Upper lobe of left lung (tissue), 6 donors: ENCODE measurements at regions not wholly inside any gene's neighbourhood (a gene's known extent, or its start where the extent isn't known, plus 50 kb on each side); places are given as distances from the start of the nearest gene placed in this dataset.

Experiments used
- ATAC-seq, 2 donors: fragments of 200-7000 bp; cut with Tn5 transposase; one replicate each; pipeline ENCODE4 v1.9.1; 2022; ENCODE audit warnings: mild to moderate bottlenecking in 2 of 2, moderate library complexity in 2 of 2; ENCODE audit not compliant: low FRiP score in 2 of 2
- DNase-seq, 2 donors: peaks; one replicate each; pipeline ENCODE4 v3.0.0-alpha.2; 2019 to 2020
- H3K27ac ChIP-seq, 4 donors: fragments of 200-600 bp; sonication (generic); one replicate each; pipeline ENCODE4 v1.5.1; 2016 to 2019
- H3K27me3 ChIP-seq, 4 donors: fragments of 200-600 bp; sonication (generic); one replicate each; pipeline ENCODE4 v1.5.1; 2017 to 2019
- H3K36me3 ChIP-seq, 4 donors: fragments of 200-600 bp; sonication (generic); one replicate each; pipeline ENCODE4 v1.5.1; 2016 to 2019
- H3K4me1 ChIP-seq, 4 donors: fragments of 200-600 bp; sonication (generic); one replicate each; pipeline ENCODE4 v1.5.1; 2018 to 2019
- H3K4me3 ChIP-seq, 4 donors: fragments of 200-600 bp; sonication (generic); one replicate each; pipeline ENCODE4 v1.5.1; 2017 to 2019; ENCODE audit warnings: mild to moderate bottlenecking in 2 of 4, moderate library complexity in 1 of 4
- H3K9me3 ChIP-seq, 4 donors: fragments of 200-600 bp; sonication (generic); one replicate each; pipeline ENCODE4 v1.5.1; 2018 to 2019
- EP300 ChIP-seq, 4 donors: sonication (generic); formaldehyde crosslinking; IDR thresholded peaks; one replicate each; pipeline ENCODE4 v1.5.1; 2017; ENCODE audit warnings: antibody characterized with exemption in 4 of 4, control low read depth in 2 of 4
- POLR2A ChIP-seq, 4 donors: fragments of 450-650 bp; IDR thresholded peaks; one replicate each; pipeline ENCODE4 v1.5.1; 2016 to 2017; ENCODE audit warnings: antibody characterized with exemption in 4 of 4, mild to moderate bottlenecking in 2 of 4
- POLR2AphosphoS5 ChIP-seq, 2 donors: sonication (generic); formaldehyde crosslinking; IDR thresholded peaks; one replicate each; pipeline ENCODE4 v1.5.1; 2017; ENCODE audit warnings: antibody characterized with exemption in 2 of 2
- WGBS, 2 donors: methylation state at CpG; one replicate each; pipeline ENCODE4 v1.1.5; 2017 to 2018; 5-methylcytosine and 5-hydroxymethylcytosine counted together
- TF ChIP-seq, protein P1 (sequence below), 6 experiments: fragments of 450-650 bp in 4 of 6; fragments of 200-600 bp in 2 of 6; sonication (generic) in 2 of 6; IDR thresholded peaks; one replicate each; pipeline ENCODE4 v1.5.1; 2016 to 2019; ENCODE audit warnings: antibody characterized with exemption in 6 of 6
- donor health status: DM: no; HTN: no; CAD: no; lungs with moderate emphysema.
- donor health status: DM: no; HTN: yes; CAD: no; lungs with severe emphysema.

DNA sequence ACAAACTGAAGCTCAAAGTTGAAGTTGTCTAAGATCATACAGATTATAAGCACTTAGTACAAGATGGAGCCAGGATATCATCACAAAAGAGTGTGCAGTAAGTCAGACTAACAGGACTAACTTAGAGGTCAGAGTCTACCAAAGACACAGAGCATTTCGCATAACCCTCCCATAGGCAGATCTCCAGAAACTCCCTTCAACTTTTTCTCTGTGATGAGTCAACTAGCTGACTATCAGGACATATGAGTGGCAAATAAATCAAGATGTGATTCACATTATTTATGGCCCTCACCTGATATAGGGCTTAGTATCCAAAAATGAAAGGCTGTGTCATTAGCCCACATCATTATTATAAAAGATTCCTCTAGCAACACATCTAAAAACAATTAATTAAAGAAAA lies 484.6 kb downstream of the GALC start:
- H3K27ac ChIP-seq: no peak overlapping the region
- 92 to 96% methylated on average over 1 of the region's 1 CpG for WGBS, 2 donors
- H3K4me3 ChIP-seq: no peak overlapping the region
- no peaks in the 10 kb centered on the region for H3K4me1 ChIP-seq
- TF ChIP-seq POLR2A (IDR thresholded peaks at IDR 0.05) (no peak), EP300 (IDR thresholded peaks at IDR 0.05) (no peak), POLR2AphosphoS5 (IDR thresholded peaks at IDR 0.05) (no peak)
- TF ChIP-seq, protein P1, sequence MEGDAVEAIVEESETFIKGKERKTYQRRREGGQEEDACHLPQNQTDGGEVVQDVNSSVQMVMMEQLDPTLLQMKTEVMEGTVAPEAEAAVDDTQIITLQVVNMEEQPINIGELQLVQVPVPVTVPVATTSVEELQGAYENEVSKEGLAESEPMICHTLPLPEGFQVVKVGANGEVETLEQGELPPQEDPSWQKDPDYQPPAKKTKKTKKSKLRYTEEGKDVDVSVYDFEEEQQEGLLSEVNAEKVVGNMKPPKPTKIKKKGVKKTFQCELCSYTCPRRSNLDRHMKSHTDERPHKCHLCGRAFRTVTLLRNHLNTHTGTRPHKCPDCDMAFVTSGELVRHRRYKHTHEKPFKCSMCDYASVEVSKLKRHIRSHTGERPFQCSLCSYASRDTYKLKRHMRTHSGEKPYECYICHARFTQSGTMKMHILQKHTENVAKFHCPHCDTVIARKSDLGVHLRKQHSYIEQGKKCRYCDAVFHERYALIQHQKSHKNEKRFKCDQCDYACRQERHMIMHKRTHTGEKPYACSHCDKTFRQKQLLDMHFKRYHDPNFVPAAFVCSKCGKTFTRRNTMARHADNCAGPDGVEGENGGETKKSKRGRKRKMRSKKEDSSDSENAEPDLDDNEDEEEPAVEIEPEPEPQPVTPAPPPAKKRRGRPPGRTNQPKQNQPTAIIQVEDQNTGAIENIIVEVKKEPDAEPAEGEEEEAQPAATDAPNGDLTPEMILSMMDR (IDR thresholded peaks at IDR 0.05): no peak
- no peaks in the 10 kb centered on the region for H3K36me3 ChIP-seq
- H3K9me3 ChIP-seq: no peaks in the 10 kb centered on the region
- no peaks in the 10 kb centered on the region for H3K27me3 ChIP-seq
- ATAC-seq: no peak
- DNase-seq: no peak

DNA sequence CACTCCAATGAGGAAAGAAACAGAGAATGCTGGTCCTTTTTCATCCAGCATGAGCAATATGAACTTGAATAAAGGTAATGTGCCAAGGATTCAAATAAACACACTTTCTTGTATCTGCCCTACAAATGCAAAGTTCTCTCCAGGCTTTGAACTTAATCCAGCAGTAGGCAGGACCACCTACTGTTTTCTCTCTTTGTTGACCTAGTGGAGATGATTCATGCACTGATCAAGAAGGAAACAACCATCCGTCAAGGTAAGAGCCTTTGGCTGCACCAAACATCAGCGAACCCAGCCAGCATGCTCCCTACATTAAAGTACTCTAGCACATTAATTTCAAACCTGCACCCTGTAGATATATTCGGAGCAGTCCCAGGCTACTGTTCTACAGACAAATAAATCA lies 489.3 kb downstream of the GALC start:
- DNase-seq (no peak), ATAC-seq (no peak)
- no peak overlapping the region for H3K27ac ChIP-seq
- H3K36me3 ChIP-seq: no peaks in the 10 kb centered on the region
- WGBS, 2 donors: 66 to 77% methylated on average over 3 of the region's 3 CpGs
- H3K4me1 ChIP-seq: no peaks in the 10 kb centered on the region
- no peaks in the 10 kb centered on the region for H3K27me3 ChIP-seq
- H3K9me3 ChIP-seq: no peaks in the 10 kb centered on the region
- no peak for TF ChIP-seq EP300 (IDR thresholded peaks at IDR 0.05)
- TF ChIP-seq POLR2AphosphoS5 (IDR thresholded peaks at IDR 0.05): no peak
- TF ChIP-seq POLR2A (IDR thresholded peaks at IDR 0.05): no peak
- TF ChIP-seq, protein P1 (IDR thresholded peaks at IDR 0.05): no peak
- H3K4me3 ChIP-seq: no peak overlapping the region

- Histone ChIP-seq H3K36me3 (no peaks in the 10 kb centered on the region), H3K4me3 (no peak overlapping the region), H3K27ac (no peak overlapping the region), H3K4me1 (no peaks in the 10 kb centered on the region), H3K9me3 (no peaks in the 10 kb centered on the region), H3K27me3 (no peaks in the 10 kb centered on the region)
- ATAC-seq (no peak), DNase-seq (no peak)
- TF ChIP-seq, protein P1 (IDR thresholded peaks at IDR 0.05): no peak
- TF ChIP-seq EP300 (IDR thresholded peaks at IDR 0.05) (no peak), POLR2A (IDR thresholded peaks at IDR 0.05) (no peak), POLR2AphosphoS5 (IDR thresholded peaks at IDR 0.05) (no peak)
- WGBS, 2 donors: 51 to 66% methylated on average over 3 of the region's 3 CpGs
These were observed 495.7 kb downstream of the GALC start for GRCh38 chr14:87497301-87497700.

GRCh38 chr14:87494010-87494409 lies 499.0 kb downstream of the GALC start:
- ATAC-seq (no peak), DNase-seq (no peak)
- Histone ChIP-seq H3K4me3 (no peak overlapping the region), H3K9me3 (no peaks in the 10 kb centered on the region), H3K36me3 (no peaks in the 10 kb centered on the region), H3K27me3 (no peaks in the 10 kb centered on the region), H3K4me1 (no peaks in the 10 kb centered on the region), H3K27ac (no peak overlapping the region)
- TF ChIP-seq EP300 (IDR thresholded peaks at IDR 0.05): no peak
- TF ChIP-seq, protein P1 (IDR thresholded peaks at IDR 0.05): no peak
- TF ChIP-seq POLR2A (IDR thresholded peaks at IDR 0.05): no peak
- no peak for TF ChIP-seq POLR2AphosphoS5 (IDR thresholded peaks at IDR 0.05)

DNA sequence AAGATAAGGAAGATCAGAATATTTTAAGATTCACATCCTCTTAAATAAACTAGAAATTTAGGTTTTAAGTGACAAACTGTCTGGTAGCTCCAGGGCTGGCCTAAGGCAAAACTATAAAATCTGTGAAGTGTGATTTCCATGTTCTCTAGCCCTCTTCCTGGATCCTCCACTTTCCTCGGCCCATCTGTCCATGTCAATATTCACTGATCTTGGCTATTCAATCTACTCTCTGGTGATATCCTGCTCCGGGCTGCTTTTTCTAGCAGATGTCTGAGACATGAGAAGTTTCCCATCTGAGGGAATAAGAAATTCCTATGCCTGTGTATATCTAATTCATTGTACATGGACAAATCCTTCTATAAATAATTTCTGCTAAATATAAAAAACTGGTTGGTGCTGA lies 500.4 kb downstream of the GALC start:
- WGBS, 2 donors: 80 to 82% methylated on average over 2 of the region's 2 CpGs

More for the DNA sequence above, 500.4 kb downstream of the GALC start:
- H3K9me3 ChIP-seq: no peaks in the 10 kb centered on the region
- H3K27me3 ChIP-seq: no peaks in the 10 kb centered on the region
- no peak overlapping the region for H3K27ac ChIP-seq
- H3K36me3 ChIP-seq: no peaks in the 10 kb centered on the region
- TF ChIP-seq POLR2A (IDR thresholded peaks at IDR 0.05) (no peak), EP300 (IDR thresholded peaks at IDR 0.05) (no peak), POLR2AphosphoS5 (IDR thresholded peaks at IDR 0.05) (no peak)
- TF ChIP-seq, protein P1 (IDR thresholded peaks at IDR 0.05): no peak
- H3K4me3 ChIP-seq: no peak overlapping the region
- no peaks in the 10 kb centered on the region for H3K4me1 ChIP-seq
- ATAC-seq: no peak
- DNase-seq: no peak
